ENCODE measurements at regions not wholly inside any gene's neighbourhood (a gene's known extent, or its start where the extent isn't known, plus 50 kb on each side); places are given as distances from the start of the nearest gene placed in this dataset.

DNA sequence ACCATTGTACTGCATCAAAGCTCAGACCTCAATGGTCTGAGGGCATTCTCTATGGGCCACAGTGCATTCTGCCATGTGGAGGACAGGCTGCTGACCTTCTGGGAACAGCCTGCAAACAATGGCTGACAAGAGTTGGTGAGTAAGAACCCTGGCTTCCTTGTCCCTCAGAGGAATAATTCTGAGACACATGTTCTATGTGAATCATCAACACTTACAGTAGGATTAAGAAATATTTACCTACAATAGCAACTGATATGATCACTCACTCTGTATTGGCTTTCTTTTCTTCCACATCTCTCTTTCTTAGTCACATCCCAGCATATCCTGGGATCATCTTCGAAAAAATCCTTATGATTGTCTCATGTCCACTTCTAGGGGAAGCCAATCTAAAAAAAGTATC, 306.5 kb upstream of the ITGA1 start:
- TF ChIP-seq, protein P1, sequence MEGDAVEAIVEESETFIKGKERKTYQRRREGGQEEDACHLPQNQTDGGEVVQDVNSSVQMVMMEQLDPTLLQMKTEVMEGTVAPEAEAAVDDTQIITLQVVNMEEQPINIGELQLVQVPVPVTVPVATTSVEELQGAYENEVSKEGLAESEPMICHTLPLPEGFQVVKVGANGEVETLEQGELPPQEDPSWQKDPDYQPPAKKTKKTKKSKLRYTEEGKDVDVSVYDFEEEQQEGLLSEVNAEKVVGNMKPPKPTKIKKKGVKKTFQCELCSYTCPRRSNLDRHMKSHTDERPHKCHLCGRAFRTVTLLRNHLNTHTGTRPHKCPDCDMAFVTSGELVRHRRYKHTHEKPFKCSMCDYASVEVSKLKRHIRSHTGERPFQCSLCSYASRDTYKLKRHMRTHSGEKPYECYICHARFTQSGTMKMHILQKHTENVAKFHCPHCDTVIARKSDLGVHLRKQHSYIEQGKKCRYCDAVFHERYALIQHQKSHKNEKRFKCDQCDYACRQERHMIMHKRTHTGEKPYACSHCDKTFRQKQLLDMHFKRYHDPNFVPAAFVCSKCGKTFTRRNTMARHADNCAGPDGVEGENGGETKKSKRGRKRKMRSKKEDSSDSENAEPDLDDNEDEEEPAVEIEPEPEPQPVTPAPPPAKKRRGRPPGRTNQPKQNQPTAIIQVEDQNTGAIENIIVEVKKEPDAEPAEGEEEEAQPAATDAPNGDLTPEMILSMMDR (IDR thresholded peaks at IDR 0.05): no peak
- DNase-seq (ENCODE audit: low spot score): no peak

DNA sequence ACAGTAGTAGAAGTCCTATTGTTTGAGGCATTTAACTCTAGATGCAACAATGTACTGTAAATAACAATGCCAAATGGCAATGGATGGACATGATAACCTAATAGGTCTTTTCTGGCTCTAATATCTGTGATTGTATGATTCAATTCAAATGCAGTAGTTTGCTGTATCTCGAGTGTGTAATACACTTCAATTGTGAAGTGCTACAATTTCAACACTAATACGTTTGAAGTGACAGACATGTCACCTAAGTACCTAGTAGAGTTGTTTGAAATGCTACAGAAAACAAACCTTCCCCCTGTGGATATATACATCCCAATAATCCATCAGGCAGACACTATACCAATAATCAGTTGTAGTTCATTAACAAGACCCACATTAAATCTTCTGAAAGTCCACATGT, 305.9 kb upstream of the ITGA1 start:
- TF ChIP-seq, protein P1 (IDR thresholded peaks at IDR 0.05): no peak
- H3K4me3 ChIP-seq: no peak overlapping the region
- H3K27ac ChIP-seq: no peak overlapping the region
- DNase-seq (ENCODE audit: low spot score): no peak

More for the DNA sequence above, 306.5 kb upstream of the ITGA1 start:
- Histone ChIP-seq H3K4me3 (no peak overlapping the region), H3K27ac (no peak overlapping the region)

DNA sequence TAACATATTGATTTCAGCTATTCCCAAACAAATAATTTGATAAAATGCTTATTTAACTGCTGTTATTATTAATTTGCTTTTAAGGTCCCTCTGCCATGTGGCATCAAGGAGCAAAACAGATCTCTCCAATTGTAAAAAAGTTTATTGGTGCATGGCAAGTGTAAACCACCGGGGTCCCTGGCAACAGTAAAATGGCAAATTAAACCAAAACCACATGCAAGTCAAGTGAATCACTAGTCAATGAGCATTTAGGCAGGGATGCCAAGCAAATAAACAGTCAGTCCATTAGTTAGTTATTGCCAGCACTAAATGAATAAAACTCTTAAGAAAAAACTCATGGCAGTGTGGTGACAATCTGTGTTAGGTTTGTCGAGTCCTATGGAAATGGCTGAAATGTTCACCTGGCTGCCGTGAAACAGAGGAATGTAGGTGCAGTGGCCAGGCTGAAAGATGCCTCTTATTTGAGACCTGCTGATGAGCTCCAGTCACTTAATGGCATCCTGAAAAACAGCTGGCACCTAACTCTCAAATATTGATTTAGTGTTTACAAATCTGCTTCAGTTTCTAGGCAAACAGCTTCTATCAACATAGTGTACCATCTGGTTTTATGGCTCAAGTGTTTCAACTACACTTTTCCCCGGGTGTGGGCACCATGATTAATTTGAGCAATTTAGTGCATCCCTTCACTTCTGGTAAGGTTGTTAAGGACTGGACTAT, 296.5 kb upstream of the ITGA1 start:
- H3K27ac ChIP-seq: no peak overlapping the region
- TF ChIP-seq, protein P1 (IDR thresholded peaks at IDR 0.05): no peak
- no peak for DNase-seq (ENCODE audit: low spot score)
- no peak overlapping the region for H3K4me3 ChIP-seq

DNA sequence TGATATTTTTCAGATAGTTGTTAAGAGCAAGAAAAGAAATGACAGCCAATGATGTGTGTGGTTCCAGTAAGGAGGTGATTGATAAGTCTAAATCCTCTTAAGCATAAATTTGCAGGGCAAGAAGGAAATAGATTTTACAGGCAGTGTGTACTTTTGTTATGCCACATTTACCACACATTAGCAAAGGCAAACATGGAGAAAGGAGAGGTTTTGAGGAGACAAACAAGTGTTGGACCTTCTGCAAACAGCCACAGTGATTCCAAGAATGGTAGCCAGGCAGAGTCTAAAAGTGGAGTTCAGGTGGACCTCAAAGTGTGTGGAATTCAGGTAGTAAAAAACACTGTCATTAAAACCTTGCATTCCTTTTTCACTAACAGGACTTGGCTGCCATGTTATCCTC, 295.9 kb upstream of the ITGA1 start:
- no peak overlapping the region for H3K27ac ChIP-seq
- no peak overlapping the region for H3K4me3 ChIP-seq
- DNase-seq (ENCODE audit: low spot score): no peak
- TF ChIP-seq, protein P1 (IDR thresholded peaks at IDR 0.05): no peak

DNA sequence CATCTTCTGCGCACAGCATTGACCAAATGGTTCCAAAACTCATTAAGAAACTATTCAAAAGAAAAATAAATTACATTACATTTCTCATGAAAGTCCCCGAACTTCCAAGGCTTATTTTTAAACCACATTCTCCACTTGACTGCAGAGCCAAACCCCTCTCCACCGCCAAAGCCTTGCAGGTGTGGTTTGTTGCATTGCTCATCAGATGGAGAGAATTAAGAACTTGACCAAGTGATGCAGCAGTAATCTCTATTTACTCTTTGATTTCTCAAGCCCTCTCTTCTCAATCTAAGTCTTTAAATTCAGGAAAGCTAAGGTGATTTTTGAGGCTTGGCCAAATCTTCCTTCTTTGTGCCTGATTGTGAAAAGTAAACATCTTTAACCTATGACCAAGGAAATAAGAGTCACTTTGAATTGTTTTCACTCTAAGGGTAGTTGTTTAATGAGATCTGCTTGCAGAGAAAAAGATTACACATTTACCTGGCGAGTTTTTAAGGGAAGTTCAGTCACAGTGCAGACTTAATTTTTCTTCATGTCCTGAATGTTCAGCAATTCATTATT, 290.5 kb upstream of the ITGA1 start:
- DNase-seq (ENCODE audit: low spot score): no peak
- TF ChIP-seq, protein P1 (IDR thresholded peaks at IDR 0.05): no peak
- Histone ChIP-seq H3K4me3 (no peak overlapping the region), H3K27ac (no peak overlapping the region)

DNA sequence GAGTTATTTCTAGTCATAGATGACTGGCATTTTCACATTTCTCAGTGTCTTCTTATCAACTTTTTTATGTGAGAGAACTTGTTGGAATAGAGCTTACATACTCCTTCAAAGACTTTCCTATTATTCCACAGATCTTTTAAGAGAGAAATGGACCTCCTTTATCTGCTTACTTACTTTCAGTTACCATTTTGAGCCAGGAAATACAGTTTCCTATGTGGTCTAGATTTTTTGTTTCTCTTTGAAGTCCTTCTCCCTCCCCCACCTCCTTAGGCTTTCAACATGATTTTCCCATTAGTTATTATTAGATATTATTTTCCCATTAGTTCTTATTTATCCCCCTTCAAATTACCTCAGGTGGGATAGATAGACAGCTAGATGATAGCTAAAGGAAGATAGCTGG, 289.1 kb upstream of the ITGA1 start:
- no peak overlapping the region for H3K27ac ChIP-seq
- H3K4me3 ChIP-seq: no peak overlapping the region
- TF ChIP-seq, protein P1 (IDR thresholded peaks at IDR 0.05): no peak
- no peak for DNase-seq (ENCODE audit: low spot score)

DNA sequence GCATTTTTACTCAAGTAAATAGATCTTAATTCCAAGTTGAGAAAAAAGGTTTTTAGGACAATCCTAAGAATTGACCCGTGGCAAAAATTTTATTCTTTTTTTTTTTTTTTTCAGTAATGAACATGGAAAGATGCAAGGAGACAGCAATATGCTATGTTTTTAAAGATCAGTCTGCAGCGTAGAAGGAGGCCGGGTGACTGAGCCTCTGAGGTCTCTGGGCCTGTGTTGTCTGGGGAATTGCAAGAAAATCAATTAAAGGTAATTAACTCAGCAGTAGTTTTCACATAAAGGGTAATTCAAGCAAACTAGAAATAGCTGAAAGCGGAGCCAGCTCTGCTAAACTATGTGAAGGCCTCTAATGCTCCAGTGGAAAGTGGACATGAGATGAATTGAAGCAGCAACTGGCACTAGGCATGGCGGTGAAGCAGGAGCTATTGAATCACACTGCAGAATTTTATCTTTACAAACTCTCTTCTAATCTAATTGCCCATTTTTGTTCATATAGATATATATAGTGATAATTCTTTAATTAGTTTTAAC, 285.2 kb upstream of the ITGA1 start:
- no peak overlapping the region for H3K27ac ChIP-seq
- no peak for DNase-seq (ENCODE audit: low spot score)
- TF ChIP-seq, protein P1 (IDR thresholded peaks at IDR 0.05): no peak
- no peak overlapping the region for H3K4me3 ChIP-seq

All from coronary artery (tissue), 2 donors.